Type B pancreatic cell (in vitro differentiated cells): ENCODE measurements at regions not wholly inside any gene's neighbourhood (a gene's known extent, or its start where the extent isn't known, plus 50 kb on each side); places are given as distances from the start of the nearest gene placed in this dataset.
"Not testable (repeated sequence)": the region's sequence is repeated elsewhere in the genome, so short reads cannot be mapped to it uniquely, and the experiment has no call there.

Experiments
- DNase-seq: peaks from one replicate; pipeline ENCODE4 v3.0.0; 2021; ENCODE audit warnings: mixed read lengths; ENCODE audit not compliant: unreplicated experiment; ENCODE audit errors: extremely low spot score
- H3K27ac Mint-ChIP-seq: 2 replicates; pipeline ENCODE4 v1.8.0; 2021; ENCODE audit warnings: mild to moderate bottlenecking, mixed read lengths
- H3K27me3 Mint-ChIP-seq: 2 replicates; pipeline ENCODE4 v1.8.0; 2021; ENCODE audit warnings: mixed read lengths
- H3K36me3 Mint-ChIP-seq: 2 replicates; pipeline ENCODE4 v1.8.0; 2021; ENCODE audit warnings: mixed read lengths
- H3K4me1 Mint-ChIP-seq: one replicate; pipeline ENCODE4 v1.8.0; 2021; ENCODE audit warnings: mixed read lengths; ENCODE audit not compliant: unreplicated experiment
- H3K4me3 Mint-ChIP-seq: 2 replicates; pipeline ENCODE4 v1.8.0; 2021; ENCODE audit warnings: mild to moderate bottlenecking, mixed read lengths
- H3K9me3 Mint-ChIP-seq: 2 replicates; pipeline ENCODE4 v1.8.0; 2021; ENCODE audit warnings: mixed read lengths
- CTCF ChIP-seq: fragments of 200-600 bp; sonication (generic); conservative IDR thresholded peaks from 2 replicates; pipeline ENCODE4 v1.5.0; 2021; ENCODE audit warnings: antibody characterized with exemption, mild to moderate bottlenecking

GRCh38 chr9:751137-752051 lies 90.1 kb upstream of the DMRT1 start:
- H3K4me1 Mint-ChIP-seq, result peaks cover 17% of the 10 kb centered on the region
- H3K36me3 Mint-ChIP-seq, result peaks cover 9% of the 10 kb centered on the region
- H3K4me3 Mint-ChIP-seq, result peak overlapping the region; percentile 24
- DNase-seq, result no peak
- H3K27me3 Mint-ChIP-seq, result no peaks in the 10 kb centered on the region
- H3K9me3 Mint-ChIP-seq, result no peaks in the 10 kb centered on the region
- H3K27ac Mint-ChIP-seq, result peak overlapping the region; percentile 91
- no peak for TF ChIP-seq CTCF

DNA sequence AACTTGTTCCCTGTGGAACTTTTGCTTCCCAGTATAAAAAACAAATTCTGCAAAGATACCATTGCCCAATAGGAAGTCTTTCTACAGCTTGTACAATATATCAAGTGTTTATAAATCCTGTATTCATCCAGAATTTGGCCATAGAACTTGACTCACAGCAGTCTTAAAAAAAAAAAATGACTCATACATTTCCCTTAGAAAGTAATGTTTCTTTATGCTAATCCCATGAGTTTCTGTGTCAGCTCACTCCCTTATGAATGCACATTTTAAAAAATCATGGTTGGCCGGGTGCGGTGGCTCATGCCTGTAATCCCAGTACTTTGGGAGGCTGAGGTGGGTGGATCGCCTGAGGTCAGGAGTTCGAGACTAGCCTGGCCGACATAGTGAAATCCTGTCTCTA lies 89.3 kb upstream of the DMRT1 start:
- Mint-ChIP-seq H3K36me3 (peaks cover 5% of the 10 kb centered on the region), H3K27ac (peak overlapping the region; percentile 91), H3K4me1 (peaks cover 14% of the 10 kb centered on the region), H3K9me3 (no peaks in the 10 kb centered on the region), H3K4me3 (peak overlapping the region; percentile 17), H3K27me3 (no peaks in the 10 kb centered on the region)
- no peak for DNase-seq
- TF ChIP-seq CTCF, result no peak

DNA sequence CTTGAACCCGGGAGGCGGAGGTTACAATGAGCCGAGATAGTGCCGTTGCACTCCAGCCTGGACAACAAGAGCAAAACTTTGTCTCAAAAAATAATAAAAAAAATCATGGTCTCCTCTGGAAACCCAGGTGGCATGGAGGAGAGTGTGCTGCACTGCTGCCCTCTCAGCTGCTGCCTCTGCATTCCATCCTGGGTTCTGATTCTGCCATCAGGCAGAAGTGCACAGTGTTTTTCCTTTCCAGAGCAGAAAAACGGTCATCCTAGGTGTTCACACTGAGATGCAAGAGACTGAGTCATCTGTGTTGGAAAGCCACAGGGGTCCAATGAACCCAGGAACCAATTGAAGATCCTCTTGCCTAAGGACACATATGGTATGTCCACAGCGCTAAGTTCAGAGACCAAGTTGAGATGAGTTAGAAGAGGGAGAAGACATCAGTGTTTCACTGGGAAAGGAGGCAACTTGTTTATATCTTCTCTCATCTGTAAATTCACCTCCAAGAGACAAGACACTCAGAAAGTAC lies 88.8 kb upstream of the DMRT1 start:
- Mint-ChIP-seq H3K4me3 (no peak overlapping the region), H3K9me3 (no peaks in the 10 kb centered on the region), H3K27me3 (no peaks in the 10 kb centered on the region), H3K4me1 (peaks cover 10% of the 10 kb centered on the region), H3K36me3 (no peaks in the 10 kb centered on the region), H3K27ac (peak overlapping the region; percentile 91)
- no peak for DNase-seq
- no peak for TF ChIP-seq CTCF

GRCh38 chr9:753734-754133 lies 87.8 kb upstream of the DMRT1 start:
- H3K27ac Mint-ChIP-seq, DNase-seq, H3K27me3 Mint-ChIP-seq, H3K36me3 Mint-ChIP-seq, H3K4me3 Mint-ChIP-seq, H3K9me3 Mint-ChIP-seq: not testable (repeated sequence)
- H3K4me1 Mint-ChIP-seq, result peaks cover 10% of the 10 kb centered on the region

DNA sequence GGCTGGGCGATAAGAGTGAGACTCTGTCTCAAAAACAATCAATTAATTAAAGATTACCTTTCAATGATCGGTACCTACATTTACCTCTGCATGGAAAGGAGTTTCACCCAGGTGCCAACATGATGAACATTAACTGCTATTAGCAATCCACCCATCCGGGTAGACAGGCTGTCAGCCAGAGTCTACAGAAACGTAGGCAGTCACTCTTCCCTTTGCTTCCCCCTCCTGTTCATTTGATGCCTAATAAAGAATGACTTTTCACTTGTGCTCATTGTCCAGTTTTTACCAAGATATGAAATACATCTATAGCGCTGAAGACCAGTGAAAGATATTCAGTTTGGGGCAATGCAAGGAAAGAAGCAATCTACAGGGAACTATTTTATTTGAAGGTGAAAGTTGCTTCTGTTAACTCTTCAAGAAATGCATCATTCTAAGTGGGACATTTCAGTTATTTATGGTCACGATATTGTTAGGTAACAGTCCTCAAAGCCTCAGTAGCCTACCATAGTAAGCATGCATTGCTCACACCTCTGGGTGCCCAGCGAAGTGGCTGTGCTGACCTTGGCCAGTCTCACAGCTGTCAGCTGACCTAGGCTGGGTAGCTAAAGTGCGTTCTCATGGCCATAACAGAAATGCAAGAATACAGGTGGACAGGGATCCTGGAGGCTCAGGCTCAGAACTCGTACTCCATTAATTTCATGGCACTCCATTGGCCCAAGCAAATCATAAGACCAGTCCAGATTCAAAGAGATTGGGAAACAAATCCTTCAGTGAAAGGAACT lies 87.2 kb upstream of the DMRT1 start:
- Mint-ChIP-seq H3K27me3 (no peaks in the 10 kb centered on the region), H3K9me3 (no peaks in the 10 kb centered on the region), H3K4me1 (peaks cover 10% of the 10 kb centered on the region), H3K27ac (no peak overlapping the region), H3K36me3 (no peaks in the 10 kb centered on the region), H3K4me3 (no peak overlapping the region)
- TF ChIP-seq CTCF, result no peak
- no peak for DNase-seq
